Activated CD8-positive, alpha-beta memory T cell treated with anti-CD3 and anti-CD28 coated beads, Interleukin-2, amount 10 ng/mL, durations not matched to agents 7 days and 5 days (primary cell): ENCODE measurements at regions not wholly inside any gene's neighbourhood (a gene's known extent, or its start where the extent isn't known, plus 50 kb on each side); places are given as distances from the start of the nearest gene placed in this dataset.

Experiments used
- ATAC-seq: fragments of 150-1000 bp; cut with Tn5 transposase; one replicate; pipeline ENCODE4 v1.10.0; 2021; ENCODE audit warnings: moderate library complexity
- CTCF ChIA-PET: fragments of 350-600 bp; sonication (Branson Sonifier 250); formaldehyde crosslinking; loops from one replicate; lab custom pipeline; 2021; ENCODE audit warnings: antibody characterized with exemption; lab: Charles Lee
- DNase-seq: peaks from one replicate; pipeline ENCODE4 v3.0.0-alpha.2; 2020
- H3K27ac Mint-ChIP-seq: one replicate; pipeline ENCODE4 v1.8.0; 2021; ENCODE audit warnings: mild to moderate bottlenecking, mixed read lengths
- H3K27me3 Mint-ChIP-seq: one replicate; pipeline ENCODE4 v1.8.0; 2021; ENCODE audit warnings: mixed read lengths
- H3K36me3 Mint-ChIP-seq: one replicate; pipeline ENCODE4 v1.8.0; 2021; ENCODE audit warnings: mild to moderate bottlenecking, mixed read lengths
- H3K4me1 Mint-ChIP-seq: one replicate; pipeline ENCODE4 v1.8.0; 2021; ENCODE audit warnings: mixed read lengths
- H3K4me3 Mint-ChIP-seq: one replicate; pipeline ENCODE4 v1.8.0; 2021; ENCODE audit warnings: mild to moderate bottlenecking, moderate library complexity, mixed read lengths
- H3K9me3 Mint-ChIP-seq: one replicate; pipeline ENCODE4 v1.8.0; 2022; ENCODE audit warnings: low read depth, mixed read lengths

DNA sequence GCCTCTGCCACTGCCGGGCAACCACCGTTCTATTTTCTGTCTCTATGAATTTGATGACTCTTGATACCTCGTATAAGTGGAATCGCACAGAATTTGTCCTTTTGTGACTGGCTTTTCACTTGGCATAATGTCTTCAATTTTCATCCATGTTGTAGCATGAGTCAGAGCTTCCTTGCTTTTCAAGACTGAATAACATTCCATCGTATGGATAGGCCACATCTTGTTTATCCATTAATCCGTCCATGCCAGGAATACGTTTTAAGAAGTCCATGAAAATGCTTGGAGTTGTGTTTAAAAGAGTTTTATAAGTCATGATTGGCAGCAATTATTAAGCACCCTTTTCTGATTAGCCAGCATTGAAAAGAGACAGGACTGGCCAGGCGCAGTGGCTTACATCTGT lies 53.6 kb upstream of the CLDN10 start:
- DNase-seq: no peak
- Mint-ChIP-seq H3K4me1 (no peaks in the 10 kb centered on the region), H3K4me3 (no peak overlapping the region), H3K27ac (no peak overlapping the region), H3K27me3 (peaks cover 7% of the 10 kb centered on the region), H3K36me3 (no peaks in the 10 kb centered on the region), H3K9me3 (no peaks in the 10 kb centered on the region)
- ATAC-seq: no peak
- CTCF ChIA-PET: interaction anchor here (0.7 to 1.0 kb wide), 2 partner anchors 12 to 95 kb away, joined by 3 read pairs; no protein-coding TSS in a partner anchor

DNA sequence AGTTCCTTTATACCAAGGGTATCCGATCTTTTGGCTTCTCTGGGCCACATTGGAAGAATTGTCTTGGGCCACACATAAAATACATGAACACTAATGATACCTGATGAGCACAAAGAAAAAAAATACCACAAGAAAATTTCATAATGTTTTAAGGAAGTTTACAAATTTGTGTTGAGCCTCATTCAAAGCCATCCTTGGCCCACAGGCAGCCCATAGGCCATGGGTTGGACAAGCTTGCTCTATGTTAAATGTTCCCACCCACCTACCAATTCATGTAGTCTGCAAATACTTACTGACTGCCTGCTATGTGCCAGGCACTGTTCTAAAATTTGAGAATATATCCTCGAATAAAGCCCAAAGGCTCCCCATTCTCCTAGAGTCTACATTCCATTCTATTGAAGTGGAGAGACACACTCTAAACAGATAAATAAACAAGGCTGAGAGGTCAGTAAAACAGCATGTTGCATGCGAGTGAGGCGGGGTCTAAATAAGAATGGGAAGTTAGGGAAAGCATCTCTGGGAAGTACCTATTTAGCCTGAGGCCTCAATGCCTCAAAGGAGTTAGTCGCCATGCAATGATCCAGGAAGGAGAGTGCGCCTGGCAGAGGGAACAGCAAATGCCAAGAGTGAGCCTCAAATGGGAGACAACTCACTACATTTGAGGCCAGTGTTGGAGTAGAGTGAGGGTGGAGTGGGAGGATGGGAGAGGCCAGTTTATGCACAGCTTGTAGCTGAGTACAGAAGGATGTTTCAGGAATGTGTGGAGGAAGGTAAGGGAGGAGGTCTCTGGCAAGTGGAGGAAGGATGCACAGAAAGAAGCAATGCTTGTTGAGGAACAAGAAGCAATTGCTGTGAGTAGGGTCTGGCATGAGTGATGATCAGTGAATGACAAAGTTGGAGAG lies 52.5 kb upstream of the CLDN10 start:
- CTCF ChIA-PET: no interaction called here
- H3K9me3 Mint-ChIP-seq: no peaks in the 10 kb centered on the region
- no peak for DNase-seq
- peaks cover 7% of the 10 kb centered on the region for H3K27me3 Mint-ChIP-seq
- H3K36me3 Mint-ChIP-seq: no peaks in the 10 kb centered on the region
- H3K27ac Mint-ChIP-seq: no peak overlapping the region
- no peaks in the 10 kb centered on the region for H3K4me1 Mint-ChIP-seq
- ATAC-seq: no peak
- H3K4me3 Mint-ChIP-seq: no peak overlapping the region

DNA sequence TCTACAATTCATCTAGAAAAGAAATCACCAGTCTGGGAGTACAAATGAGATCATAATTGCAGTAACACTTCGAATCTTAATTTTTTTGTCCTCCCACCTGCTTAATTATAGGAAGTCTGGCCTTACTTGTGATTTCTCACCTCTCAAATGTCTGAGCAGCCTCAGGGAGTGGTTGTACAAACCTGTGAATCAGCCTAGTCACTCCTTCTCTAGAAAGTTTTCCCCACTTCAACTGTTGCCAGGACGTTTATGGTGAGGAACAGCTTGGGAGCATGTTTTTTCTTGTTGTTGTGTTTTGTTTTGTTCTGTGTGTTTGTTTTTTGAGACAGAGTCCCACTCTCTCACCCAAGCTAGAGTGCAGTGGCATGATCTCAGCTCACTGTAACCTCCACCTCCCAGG lies 50.3 kb upstream of the CLDN10 start:
- Mint-ChIP-seq H3K27me3 (peaks cover 7% of the 10 kb centered on the region), H3K36me3 (no peaks in the 10 kb centered on the region), H3K4me1 (no peaks in the 10 kb centered on the region), H3K4me3 (no peak overlapping the region), H3K9me3 (no peaks in the 10 kb centered on the region), H3K27ac (no peak overlapping the region)
- DNase-seq: no peak
- ATAC-seq: no peak
- CTCF ChIA-PET: no interaction called here
